Vagina (tissue), 2 donors: ENCODE measurements at regions not wholly inside any gene's neighbourhood (a gene's known extent, or its start where the extent isn't known, plus 50 kb on each side); places are given as distances from the start of the nearest gene placed in this dataset.

ENCODE experiments used
- DNase-seq, 2 donors: peaks; one replicate each; pipeline ENCODE4 v3.0.0-alpha.2; 2017; ENCODE audit errors: extremely low spot score in 2 of 2
- H3K27ac ChIP-seq: fragments of 200-600 bp; sonication (generic); one replicate; pipeline ENCODE4 v1.5.1; 2019
- H3K27me3 ChIP-seq: fragments of 200-600 bp; sonication (generic); one replicate; pipeline ENCODE4 v1.5.1; 2019
- H3K36me3 ChIP-seq, 2 donors: fragments of 200-600 bp; sonication (generic); one replicate each; pipeline ENCODE4 v1.5.1; 2017 to 2019
- H3K4me1 ChIP-seq: fragments of 200-600 bp; sonication (generic); one replicate; pipeline ENCODE4 v1.5.1; 2019
- H3K4me3 ChIP-seq, 2 donors: fragments of 200-600 bp; sonication (generic); 1 replicate in 1 of 2; 2 replicates in 1 of 2; pipeline ENCODE4 v1.5.1; 2016 to 2019
- H3K9me3 ChIP-seq: fragments of 200-600 bp; sonication (generic); one replicate; pipeline ENCODE4 v1.5.1; 2019
- CTCF ChIP-seq, 3 experiments: fragments of 450-650 bp in 2 of 3; fragments of 200-600 bp in 1 of 3; sonication (generic) in 1 of 3; IDR thresholded peaks; one replicate each; pipeline ENCODE4 v1.5.1; 2017 to 2019; ENCODE audit warnings: antibody characterized with exemption in 3 of 3, mild to moderate bottlenecking in 2 of 3, moderate library complexity in 2 of 3
- POLR2A ChIP-seq, 2 donors: fragments of 450-650 bp; IDR thresholded peaks; one replicate each; pipeline ENCODE4 v1.6.1; 2017; ENCODE audit warnings: antibody characterized with exemption in 2 of 2, mild to moderate bottlenecking in 2 of 2, moderate library complexity in 2 of 2
- POLR2AphosphoS5 ChIP-seq, 2 donors: sonication (generic); formaldehyde crosslinking; IDR thresholded peaks; one replicate each; pipeline ENCODE4 v1.9.0; 2017; ENCODE audit warnings: antibody characterized with exemption in 2 of 2, mild to moderate bottlenecking in 2 of 2, low read depth in 1 of 2; ENCODE audit not compliant: insufficient read depth in 1 of 2
- intact Hi-C: fragments of 100-400 bp; cut with DNase I; formaldehyde crosslinking; loops from one replicate; pipeline ENCODE4 v1.15.1; 2023

- Histone ChIP-seq H3K4me3 (no peak overlapping the region), H3K36me3 (no peaks in the 10 kb centered on the region), H3K27me3 (no peaks in the 10 kb centered on the region), H3K27ac (no peak overlapping the region), H3K9me3 (no peaks in the 10 kb centered on the region), H3K4me1 (no peaks in the 10 kb centered on the region)
- DNase-seq, result no peak
- TF ChIP-seq CTCF (IDR thresholded peaks at IDR 0.05), result no peak
- TF ChIP-seq POLR2AphosphoS5 (IDR thresholded peaks at IDR 0.05; ENCODE audit: insufficient read depth in 1 of 2, low read depth in 1 of 2), result no peak
- TF ChIP-seq POLR2A (IDR thresholded peaks at IDR 0.05), result no peak
- intact Hi-C loops, result loop anchor here (10.0 kb wide), 1 partner anchor 63 kb away; the partner anchor contains the start of gene JAK2
Measured at GRCh38 chr9:4921449-4921848, 63.6 kb upstream of the JAK2 start.

GRCh38 chr9:4922101-4922500 is 63.0 kb upstream of the JAK2 start:
- Histone ChIP-seq H3K4me1 (no peaks in the 10 kb centered on the region), H3K4me3 (no peak overlapping the region), H3K9me3 (no peaks in the 10 kb centered on the region), H3K27me3 (no peaks in the 10 kb centered on the region), H3K27ac (no peak overlapping the region), H3K36me3 (no peaks in the 10 kb centered on the region)
- TF ChIP-seq POLR2AphosphoS5 (IDR thresholded peaks at IDR 0.05; ENCODE audit: insufficient read depth in 1 of 2, low read depth in 1 of 2), result no peak
- no peak for TF ChIP-seq CTCF (IDR thresholded peaks at IDR 0.05)
- no peak for TF ChIP-seq POLR2A (IDR thresholded peaks at IDR 0.05)
- no peak for DNase-seq
- intact Hi-C loops, result loop anchor here (10.0 kb wide), 1 partner anchor 63 kb away; the partner anchor contains the start of gene JAK2

- intact Hi-C loops, result loop anchor here (10.0 kb wide), 1 partner anchor 62 kb away; the partner anchor contains the start of gene JAK2
- DNase-seq, result no peak
- Histone ChIP-seq H3K36me3 (no peaks in the 10 kb centered on the region), H3K4me1 (no peaks in the 10 kb centered on the region), H3K9me3 (no peaks in the 10 kb centered on the region), H3K27ac (no peak overlapping the region), H3K4me3 (no peak overlapping the region), H3K27me3 (no peaks in the 10 kb centered on the region)
- TF ChIP-seq POLR2A (IDR thresholded peaks at IDR 0.05) (no peak), POLR2AphosphoS5 (IDR thresholded peaks at IDR 0.05; ENCODE audit: insufficient read depth in 1 of 2, low read depth in 1 of 2) (no peak), CTCF (IDR thresholded peaks at IDR 0.05) (no peak)
Measured at GRCh38 chr9:4922730-4923129, 62.3 kb upstream of the JAK2 start.

- Histone ChIP-seq H3K27ac (no peak overlapping the region), H3K4me1 (no peaks in the 10 kb centered on the region), H3K9me3 (no peaks in the 10 kb centered on the region), H3K36me3 (no peaks in the 10 kb centered on the region), H3K4me3 (no peak overlapping the region), H3K27me3 (no peaks in the 10 kb centered on the region)
- no peak for DNase-seq
- intact Hi-C loops, result loop anchor here (10.0 kb wide), 1 partner anchor 62 kb away; the partner anchor contains the start of gene JAK2
- TF ChIP-seq CTCF (IDR thresholded peaks at IDR 0.05) (no peak), POLR2A (IDR thresholded peaks at IDR 0.05) (no peak)
Measured at GRCh38 chr9:4923141-4923540, 61.9 kb upstream of the JAK2 start.

- intact Hi-C loops, result loop anchor here (10.0 kb wide), 1 partner anchor 61 kb away; the partner anchor contains the start of gene JAK2
Measured at GRCh38 chr9:4923580-4924544, 61.2 kb upstream of the JAK2 start.

More at GRCh38 chr9:4923580-4924544, 61.2 kb upstream of the JAK2 start:
- no peak for DNase-seq
- no peaks in the 10 kb centered on the region for H3K36me3 ChIP-seq
- H3K27me3 ChIP-seq, result no peaks in the 10 kb centered on the region
- no peaks in the 10 kb centered on the region for H3K4me1 ChIP-seq
- H3K27ac ChIP-seq, result no peak overlapping the region
- TF ChIP-seq POLR2A (IDR thresholded peaks at IDR 0.05) (no peak), POLR2AphosphoS5 (IDR thresholded peaks at IDR 0.05; ENCODE audit: insufficient read depth in 1 of 2, low read depth in 1 of 2) (no peak), CTCF (IDR thresholded peaks at IDR 0.05) (no peak)
- no peaks in the 10 kb centered on the region for H3K9me3 ChIP-seq
- no peak overlapping the region for H3K4me3 ChIP-seq
